GM12878 (cell line): ENCODE measurements at regions not wholly inside any gene's neighbourhood (a gene's known extent, or its start where the extent isn't known, plus 50 kb on each side); places are given as distances from the start of the nearest gene placed in this dataset.

ENCODE experiments used
- ATAC-seq: fragments of 200-7000 bp; cut with Tn5 transposase; 3 replicates; pipeline ENCODE4 v1.9.1; 2020; ENCODE audit warnings: mild to moderate bottlenecking, moderate library complexity
- BruUV-seq: library from RNA; stranded (reverse); fragments of 400-500 nt; replicated peaks from 2 replicates; lab custom pipeline; 2021; lab: Mats Ljungman, UMichigan
- CTCF ChIA-PET: fragments of 300-600 bp; sonication (Branson Sonifier 250); formaldehyde crosslinking; extraction: SDS; loops from one replicate; lab custom pipeline; 2021; ENCODE audit warnings: inconsistent platforms; lab: Yijun Ruan, JAX
- POLR2A ChIA-PET: fragments of 350-600 bp; formaldehyde crosslinking; extraction: SDS; loops from one replicate; lab custom pipeline; 2021; ENCODE audit warnings: inconsistent platforms; lab: Charles Lee
- RAD21 ChIA-PET: fragments of 300-600 bp; sonication (Branson Sonifier 250); formaldehyde crosslinking; loops from one replicate; lab custom pipeline; 2023; ENCODE audit warnings: antibody characterized with exemption; ENCODE audit not compliant: unreplicated experiment; lab: Charles Lee
- SMC1A ChIA-PET: fragments of 300-600 bp; sonication (Branson Sonifier 250); formaldehyde crosslinking; loops from one replicate; lab custom pipeline; 2023; ENCODE audit not compliant: unreplicated experiment, uncharacterized antibody; lab: Charles Lee
- DNase-seq: peaks from one replicate; pipeline ENCODE4 v3.0.0-alpha.2; 2011; ENCODE audit warnings: low read depth, low spot score
- FAIRE-seq: peaks from 3 replicates; lab custom pipeline; 2011; peaks lifted over from hg19 to GRCh38; lab: Jason Lieb, UNC
- H2AFZ ChIP-seq: 2 replicates; pipeline ENCODE4 v1.6.0; 2011; ENCODE audit warnings: low read depth, low read length, control low read depth; ENCODE audit not compliant: control insufficient read depth
- H3K27ac ChIP-seq: 2 replicates; pipeline ENCODE4 v1.5.1; 2011; ENCODE audit warnings: control low read depth; ENCODE audit not compliant: control insufficient read depth, insufficient read depth
- H3K27me3 ChIP-seq, 2 experiments: replicated peaks in 1 of 2; 2 replicates each; pipeline versions ENCODE4 v1.6.0 to v1.6.1; 2011; ENCODE audit warnings: low read length in 1 of 2; ENCODE audit not compliant: control insufficient read depth in 2 of 2, insufficient read depth in 2 of 2
- H3K36me3 ChIP-seq, 2 experiments: 2 replicates each; pipeline ENCODE4 v1.5.1; 2011; ENCODE audit warnings: low read length in 1 of 2; ENCODE audit not compliant: control insufficient read depth in 2 of 2, insufficient read depth in 2 of 2
- H3K4me1 ChIP-seq: 2 replicates; pipeline ENCODE4 v1.6.1; 2011; ENCODE audit warnings: mild to moderate bottlenecking, low read length, moderate library complexity, mixed read lengths; ENCODE audit not compliant: control insufficient read depth, insufficient read depth
- H3K4me2 ChIP-seq: 2 replicates; pipeline ENCODE4 v1.6.0; 2011; ENCODE audit warnings: control low read depth; ENCODE audit not compliant: control insufficient read depth, insufficient read depth
- H3K4me3 ChIP-seq: fragments of 200-600 bp; sonication (generic); 2 replicates; pipeline ENCODE4 v1.5.1; 2016
- H3K79me2 ChIP-seq: 2 replicates; pipeline ENCODE4 v1.6.0; 2011; ENCODE audit warnings: low read length; ENCODE audit not compliant: control insufficient read depth, insufficient read depth
- H3K9ac ChIP-seq: 2 replicates; pipeline ENCODE4 v1.8.0; 2011; ENCODE audit warnings: low read length, control low read depth, mixed read lengths; ENCODE audit not compliant: control insufficient read depth, insufficient read depth
- H3K9me3 ChIP-seq: replicated peaks from 3 replicates; pipeline ENCODE4 v1.5.1; 2011; ENCODE audit warnings: mild to moderate bottlenecking, low read length; ENCODE audit not compliant: control insufficient read depth, insufficient read depth
- H4K20me1 ChIP-seq: 2 replicates; pipeline ENCODE4 v1.6.0; 2011; ENCODE audit not compliant: control insufficient read depth, insufficient read depth
- RAD21 ChIP-seq: IDR thresholded peaks from 2 replicates; pipeline ENCODE4 v1.6.1; 2011; ENCODE audit warnings: mild to moderate bottlenecking, low read depth, low read length, moderate library complexity; ENCODE audit not compliant: insufficient read depth
- SMC3 ChIP-seq: IDR thresholded peaks from 2 replicates; pipeline ENCODE4 v1.6.1; 2011; ENCODE audit warnings: low read length, improper control_type of control experiment, borderline replicate concordance
- WGBS: methylation state at CpG from one replicate; pipeline ENCODE4 v1.1.6; 2016; ENCODE audit warnings: low lambda C conversion rate; ENCODE audit not compliant: insufficient replicate concordance, insufficient coverage; ENCODE audit errors: missing lambda C conversion rate; 5-methylcytosine and 5-hydroxymethylcytosine counted together
- in situ Hi-C: fragments of 300-500 bp; cut with MboI; formaldehyde crosslinking; loops from 9 replicates; pipeline ENCODE4 v1.14.3; 2018; ENCODE audit warnings: mixed read lengths
- intact Hi-C: fragments of 100-400 bp; cut with micrococcal nuclease; formaldehyde crosslinking; loops from one replicate; pipeline ENCODE4 v1.14.2; 2022; ENCODE audit not compliant: unreplicated experiment
- TF ChIP-seq, protein P1 (sequence below): IDR thresholded peaks from 2 replicates; pipeline ENCODE4 v1.6.1; 2012; ENCODE audit warnings: low read length, inconsistent platforms
- TF ChIP-seq, protein P2 (sequence below), 3 experiments: IDR thresholded peaks in 2 of 3; conservative IDR thresholded peaks in 1 of 3; 2 replicates each; pipeline ENCODE4 v1.5.1; 2011; ENCODE audit warnings: low read depth in 3 of 3, low read length in 3 of 3, mild to moderate bottlenecking in 3 of 3, control low read depth in 2 of 3, moderate library complexity in 2 of 3, inconsistent platforms in 1 of 3, mixed read lengths in 1 of 3; ENCODE audit not compliant: control insufficient read depth in 2 of 3, insufficient read depth in 1 of 3; ENCODE audit errors: extremely low read depth in 1 of 3

DNA sequence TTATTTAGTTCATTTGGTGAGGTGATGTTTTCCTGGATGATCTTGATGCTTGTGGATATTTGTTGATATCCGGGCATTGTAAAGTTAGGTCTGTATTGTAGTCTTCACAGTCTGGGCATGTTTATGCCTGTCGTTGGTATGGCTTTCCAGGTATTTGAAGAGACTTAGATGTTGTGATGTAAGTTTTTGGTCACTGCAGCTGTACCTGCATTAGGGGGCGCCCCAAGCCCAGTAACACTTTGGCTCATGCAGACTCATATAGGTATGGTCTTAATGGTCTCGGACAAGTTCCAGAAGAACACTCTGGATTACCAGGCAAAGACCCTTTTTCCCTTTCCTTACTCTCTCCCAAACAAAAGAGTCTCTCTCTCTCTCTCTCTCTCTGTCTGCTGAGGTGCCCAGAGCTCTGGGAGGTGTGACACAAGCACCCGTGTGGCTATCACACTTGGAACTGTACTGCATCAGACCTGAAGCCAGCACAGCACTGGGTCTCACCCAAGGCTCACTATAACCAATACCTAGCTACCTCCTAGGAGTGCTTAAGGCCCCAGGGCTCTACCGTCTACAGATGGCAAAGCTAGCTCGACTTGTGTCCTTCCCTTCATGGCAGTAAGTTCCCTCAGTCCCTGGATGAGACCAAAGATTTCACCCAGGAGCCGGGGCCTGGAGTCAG is 425.8 kb upstream of the ATXN7L3B start:
- ChIA-PET RAD21 (interaction anchor here (1.5 kb wide), 1 partner anchor 303 kb away, joined by 4 read pairs; no protein-coding TSS in a partner anchor), CTCF (interaction anchor here (0.7 to 3.2 kb wide), 5 partner anchors 204 to 304 kb away, joined by 3 to 19 read pairs (median 4); no protein-coding TSS in a partner anchor), SMC1A (interaction anchor here (0.9 to 1.8 kb wide), 2 partner anchors 304 to 308 kb away, joined by 3 to 5 read pairs; no protein-coding TSS in a partner anchor), POLR2A (no interaction called here)
- no peak overlapping the region for H3K4me3 ChIP-seq
- intact Hi-C loops = loop anchor here (1.0 to 5.0 kb wide), 3 partner anchors 253 to 425 kb away; partner anchors contain the start of gene ATXN7L3B
- no peak overlapping the region for H2AFZ ChIP-seq
- no peaks in the 10 kb centered on the region for H3K36me3 ChIP-seq
- H3K27ac ChIP-seq = no peak overlapping the region
- no peaks in the 10 kb centered on the region for H3K9me3 ChIP-seq
- no peak for DNase-seq
- 30% methylated on average over 8 of the region's 8 CpGs for WGBS
- H3K4me2 ChIP-seq = no peak overlapping the region
- no TSS peak for BruUV-seq
- ATAC-seq = peak; percentile 89
- H3K4me1 ChIP-seq = no peaks in the 10 kb centered on the region
- H3K9ac ChIP-seq = no peak overlapping the region
- H3K27me3 ChIP-seq = no peaks in the 10 kb centered on the region
- H3K79me2 ChIP-seq = no peaks in the 10 kb centered on the region
- H4K20me1 ChIP-seq = no peaks in the 10 kb centered on the region
- in situ Hi-C loops = no loop called here
- TF ChIP-seq, protein P1, sequence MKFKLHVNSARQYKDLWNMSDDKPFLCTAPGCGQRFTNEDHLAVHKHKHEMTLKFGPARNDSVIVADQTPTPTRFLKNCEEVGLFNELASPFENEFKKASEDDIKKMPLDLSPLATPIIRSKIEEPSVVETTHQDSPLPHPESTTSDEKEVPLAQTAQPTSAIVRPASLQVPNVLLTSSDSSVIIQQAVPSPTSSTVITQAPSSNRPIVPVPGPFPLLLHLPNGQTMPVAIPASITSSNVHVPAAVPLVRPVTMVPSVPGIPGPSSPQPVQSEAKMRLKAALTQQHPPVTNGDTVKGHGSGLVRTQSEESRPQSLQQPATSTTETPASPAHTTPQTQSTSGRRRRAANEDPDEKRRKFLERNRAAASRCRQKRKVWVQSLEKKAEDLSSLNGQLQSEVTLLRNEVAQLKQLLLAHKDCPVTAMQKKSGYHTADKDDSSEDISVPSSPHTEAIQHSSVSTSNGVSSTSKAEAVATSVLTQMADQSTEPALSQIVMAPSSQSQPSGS = no peak
- TF ChIP-seq SMC3 = peak; percentile 31; the same call in 1 of the 2 replicates
- peak; percentile 55 for TF ChIP-seq RAD21
- TF ChIP-seq, protein P2, sequence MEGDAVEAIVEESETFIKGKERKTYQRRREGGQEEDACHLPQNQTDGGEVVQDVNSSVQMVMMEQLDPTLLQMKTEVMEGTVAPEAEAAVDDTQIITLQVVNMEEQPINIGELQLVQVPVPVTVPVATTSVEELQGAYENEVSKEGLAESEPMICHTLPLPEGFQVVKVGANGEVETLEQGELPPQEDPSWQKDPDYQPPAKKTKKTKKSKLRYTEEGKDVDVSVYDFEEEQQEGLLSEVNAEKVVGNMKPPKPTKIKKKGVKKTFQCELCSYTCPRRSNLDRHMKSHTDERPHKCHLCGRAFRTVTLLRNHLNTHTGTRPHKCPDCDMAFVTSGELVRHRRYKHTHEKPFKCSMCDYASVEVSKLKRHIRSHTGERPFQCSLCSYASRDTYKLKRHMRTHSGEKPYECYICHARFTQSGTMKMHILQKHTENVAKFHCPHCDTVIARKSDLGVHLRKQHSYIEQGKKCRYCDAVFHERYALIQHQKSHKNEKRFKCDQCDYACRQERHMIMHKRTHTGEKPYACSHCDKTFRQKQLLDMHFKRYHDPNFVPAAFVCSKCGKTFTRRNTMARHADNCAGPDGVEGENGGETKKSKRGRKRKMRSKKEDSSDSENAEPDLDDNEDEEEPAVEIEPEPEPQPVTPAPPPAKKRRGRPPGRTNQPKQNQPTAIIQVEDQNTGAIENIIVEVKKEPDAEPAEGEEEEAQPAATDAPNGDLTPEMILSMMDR (IDR thresholded peaks at IDR 0.05 in 2 of 3, conservative IDR thresholded peaks at IDR 0.05 in 1 of 3; ENCODE audit: control insufficient read depth in 2 of 3, extremely low read depth in 1 of 3, insufficient read depth in 1 of 3, low read depth in 3 of 3, low read length in 3 of 3) = peak in 2 of 3 experiments; percentile 24 to 52; a peak in 3 of 6 replicates
- FAIRE-seq = no peak
